Mucosa of rectum (tissue), 2 donors: ENCODE measurements at regions not wholly inside any gene's neighbourhood (a gene's known extent, or its start where the extent isn't known, plus 50 kb on each side); places are given as distances from the start of the nearest gene placed in this dataset.

ENCODE experiments used
- H3K27ac ChIP-seq, 2 donors: one replicate each; pipeline ENCODE4 v1.7.0; 2013; ENCODE audit warnings: inconsistent platforms in 2 of 2, low read depth in 2 of 2, low read length in 2 of 2
- H3K27me3 ChIP-seq, 2 donors: one replicate each; pipeline ENCODE4 v1.7.0; 2013; ENCODE audit warnings: low read length in 2 of 2; ENCODE audit not compliant: control insufficient read depth in 2 of 2, insufficient read depth in 2 of 2
- H3K36me3 ChIP-seq, 2 donors: one replicate each; pipeline ENCODE4 v1.7.0; 2013; ENCODE audit warnings: low read length in 2 of 2; ENCODE audit not compliant: control insufficient read depth in 2 of 2, insufficient read depth in 2 of 2
- H3K4me1 ChIP-seq, 2 donors: one replicate each; pipeline ENCODE4 v1.7.0; 2013; ENCODE audit warnings: low read length in 2 of 2, mild to moderate bottlenecking in 1 of 2; ENCODE audit not compliant: control insufficient read depth in 2 of 2, insufficient read depth in 2 of 2
- H3K4me3 ChIP-seq, 2 donors: one replicate each; pipeline ENCODE4 v1.7.0; 2013; ENCODE audit warnings: low read length in 2 of 2
- H3K9ac ChIP-seq, 2 donors: one replicate each; pipeline ENCODE4 v1.7.0; 2013; ENCODE audit warnings: low read length in 2 of 2, low read depth in 1 of 2, mild to moderate bottlenecking in 1 of 2
- H3K9me3 ChIP-seq, 2 donors: one replicate each; pipeline ENCODE4 v1.7.0; 2013; ENCODE audit warnings: low read length in 2 of 2; ENCODE audit not compliant: control insufficient read depth in 2 of 2
- donor health status: healthy.
- donor health status: Normal muscosa, but diverticular disease.

DNA sequence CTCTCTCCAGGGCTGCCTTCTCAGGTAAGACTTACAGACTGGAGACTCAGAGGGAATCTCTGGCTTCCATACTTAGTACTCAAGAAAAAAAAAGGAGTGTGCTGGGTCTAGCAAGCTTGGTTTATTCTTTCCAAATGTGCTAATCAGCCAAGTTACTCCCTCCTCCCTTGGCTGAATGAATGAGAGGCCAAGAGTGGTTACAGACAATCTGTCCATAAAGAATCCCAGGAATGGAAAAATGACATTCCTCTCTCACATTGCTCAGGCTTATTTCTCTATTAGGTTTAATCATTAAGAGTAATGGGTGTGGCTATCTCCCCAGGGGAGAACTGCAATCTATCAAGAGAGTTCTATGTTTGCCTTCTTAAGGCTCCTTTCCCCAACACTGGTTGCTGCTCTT is 547.3 kb upstream of the PLXNA2 start:
- H3K27ac ChIP-seq = no peak overlapping the region
- H3K4me3 ChIP-seq = no peak overlapping the region
- no peak overlapping the region for H3K9ac ChIP-seq
- no peaks in the 10 kb centered on the region for H3K36me3 ChIP-seq
- H3K27me3 ChIP-seq = no peaks in the 10 kb centered on the region
- H3K9me3 ChIP-seq = no peaks in the 10 kb centered on the region
- no peaks in the 10 kb centered on the region for H3K4me1 ChIP-seq

DNA sequence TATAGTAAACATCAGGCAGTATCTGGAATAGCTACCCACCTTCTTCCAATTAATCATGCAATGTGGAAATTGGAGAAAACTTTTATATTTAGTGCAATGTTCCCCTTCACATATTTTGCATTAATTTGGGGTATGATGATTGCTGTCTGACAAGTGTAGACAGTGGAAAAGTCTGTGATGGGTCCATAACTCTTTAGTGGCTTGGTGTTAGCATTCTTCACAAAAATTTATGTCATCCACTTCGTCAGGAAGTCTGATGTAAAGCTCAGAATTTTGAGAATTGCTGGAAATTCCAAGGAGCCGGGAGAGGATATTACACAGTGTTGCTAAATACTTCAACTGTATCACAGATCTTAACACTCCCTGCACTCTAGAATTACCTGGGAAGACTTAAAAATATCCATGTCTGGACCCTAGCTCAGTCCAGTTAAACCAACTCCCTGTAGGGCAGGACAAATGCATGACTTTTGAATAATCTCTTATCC is 549.7 kb upstream of the PLXNA2 start:
- Histone ChIP-seq H3K9me3 (no peaks in the 10 kb centered on the region), H3K27me3 (no peaks in the 10 kb centered on the region), H3K36me3 (no peaks in the 10 kb centered on the region), H3K4me1 (no peaks in the 10 kb centered on the region), H3K27ac (no peak overlapping the region), H3K9ac (no peak overlapping the region), H3K4me3 (no peak overlapping the region)

DNA sequence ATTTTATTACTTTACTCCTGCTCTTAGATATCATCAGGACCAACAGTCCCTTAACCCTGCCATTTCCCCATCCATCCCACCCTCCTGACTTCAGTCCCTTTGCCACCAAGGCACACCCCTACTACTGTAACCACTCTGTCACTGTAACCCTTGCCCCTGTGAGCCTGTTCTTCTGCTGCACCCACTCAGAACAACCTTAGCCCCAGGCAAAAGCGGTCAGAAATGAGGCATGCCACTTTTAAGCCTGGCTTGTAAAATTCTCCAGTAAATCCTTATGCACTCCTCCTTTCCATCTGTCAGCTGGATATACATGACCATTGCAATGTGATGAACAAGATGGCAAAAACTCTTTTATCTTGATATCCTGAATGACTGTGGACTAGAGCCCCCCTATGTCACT is 555.0 kb upstream of the PLXNA2 start:
- no peaks in the 10 kb centered on the region for H3K9me3 ChIP-seq
- no peaks in the 10 kb centered on the region for H3K27me3 ChIP-seq
- H3K4me1 ChIP-seq = no peaks in the 10 kb centered on the region
- no peaks in the 10 kb centered on the region for H3K36me3 ChIP-seq
- no peak overlapping the region for H3K27ac ChIP-seq
- no peak overlapping the region for H3K4me3 ChIP-seq
- no peak overlapping the region for H3K9ac ChIP-seq

DNA sequence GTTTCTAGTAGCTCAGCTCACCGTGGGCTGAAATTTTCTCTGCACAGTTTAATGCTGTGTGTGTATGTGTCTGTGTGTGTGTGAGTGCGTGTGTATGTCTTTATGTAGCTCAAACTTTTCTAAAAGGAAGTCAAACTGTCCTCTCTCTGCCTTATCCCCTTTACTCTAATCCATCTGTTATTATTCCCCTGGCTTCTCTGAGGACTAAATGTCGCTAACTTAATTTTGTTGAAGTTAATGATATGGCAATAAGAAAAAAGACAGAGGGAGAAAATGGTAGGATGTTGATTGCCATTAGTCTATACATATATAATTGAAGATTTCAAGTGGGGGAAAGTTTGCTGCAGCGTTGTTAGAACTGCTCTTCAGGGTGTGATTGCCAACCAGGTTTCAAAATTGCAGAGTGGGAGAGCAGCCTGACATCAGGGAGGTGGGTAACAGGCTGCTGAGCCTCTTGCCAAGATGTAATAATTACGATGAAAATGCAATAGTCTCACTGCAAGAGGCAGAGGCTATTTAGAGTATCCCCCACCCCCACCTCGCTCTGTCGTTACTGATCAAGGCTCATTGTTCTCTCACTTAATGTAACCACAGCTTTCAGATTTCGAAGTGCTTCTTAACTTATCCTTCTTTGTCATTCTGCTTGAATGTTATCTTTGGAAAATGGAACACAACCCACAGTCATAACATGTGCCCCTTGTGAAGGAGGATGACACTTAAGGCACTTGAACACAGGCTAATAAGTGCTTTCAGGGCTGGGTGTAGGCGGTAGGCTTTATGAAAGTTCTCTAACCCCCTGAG is 559.0 kb upstream of the PLXNA2 start:
- Histone ChIP-seq H3K4me1 (no peaks in the 10 kb centered on the region), H3K9ac (no peak overlapping the region), H3K36me3 (no peaks in the 10 kb centered on the region), H3K27ac (no peak overlapping the region), H3K27me3 (no peaks in the 10 kb centered on the region), H3K9me3 (no peaks in the 10 kb centered on the region), H3K4me3 (no peak overlapping the region)

DNA sequence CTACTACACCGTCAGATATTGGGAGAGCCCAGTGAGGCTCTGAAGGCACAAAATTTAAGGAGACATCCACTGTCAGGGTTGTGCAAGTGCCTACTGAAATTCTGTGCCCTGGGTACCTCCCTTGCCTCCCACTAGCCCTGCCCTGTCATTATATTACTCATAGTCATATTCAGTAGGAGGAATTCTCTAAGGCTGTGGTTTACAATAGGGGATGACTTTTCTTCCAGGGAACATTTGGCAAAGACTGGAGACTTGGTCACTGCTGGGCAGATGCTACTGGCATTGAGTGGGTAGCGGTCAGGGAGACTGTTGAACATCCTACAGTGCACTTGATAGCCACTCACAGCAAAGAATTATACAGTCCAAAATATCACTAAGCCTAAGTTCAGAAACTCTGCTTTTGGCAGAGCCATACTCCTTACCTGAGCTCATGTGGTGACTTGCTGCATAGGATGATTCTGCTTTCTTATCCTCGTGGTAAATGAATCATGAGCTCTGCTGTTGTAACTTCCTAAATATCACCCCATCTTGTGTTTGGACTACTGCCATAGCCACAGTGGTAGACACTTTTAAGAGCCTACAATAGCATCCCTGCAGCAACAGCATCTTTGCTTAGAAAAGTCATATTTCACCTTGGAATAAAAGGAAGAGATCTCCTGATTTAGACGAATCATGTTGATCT is 563.4 kb upstream of the PLXNA2 start:
- H3K36me3 ChIP-seq = no peaks in the 10 kb centered on the region
- H3K9me3 ChIP-seq = no peaks in the 10 kb centered on the region
- H3K27me3 ChIP-seq = no peaks in the 10 kb centered on the region
- no peak overlapping the region for H3K9ac ChIP-seq
- H3K4me3 ChIP-seq = no peak overlapping the region
- no peaks in the 10 kb centered on the region for H3K4me1 ChIP-seq
- H3K27ac ChIP-seq = no peak overlapping the region

DNA sequence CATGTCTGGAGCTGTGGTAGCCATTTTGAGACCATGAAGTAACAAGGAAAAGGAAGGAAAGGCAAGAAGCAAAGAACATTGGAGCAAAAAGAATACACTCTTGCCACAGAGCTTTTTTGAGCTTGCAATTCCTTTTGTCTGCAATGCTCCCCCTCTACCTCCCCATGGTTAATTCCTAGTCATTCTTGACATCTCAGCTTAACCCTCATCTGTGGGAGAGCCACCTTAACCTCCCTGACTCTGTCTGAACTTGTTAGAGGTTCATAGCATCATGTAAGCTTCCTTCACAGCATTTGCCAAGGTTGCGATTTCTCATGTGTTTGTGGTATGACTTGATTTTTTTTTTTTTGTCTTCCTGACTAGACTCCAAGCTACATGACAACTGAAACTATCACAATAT is 564.1 kb upstream of the PLXNA2 start:
- Histone ChIP-seq H3K36me3 (no peaks in the 10 kb centered on the region), H3K27me3 (no peaks in the 10 kb centered on the region), H3K4me3 (no peak overlapping the region), H3K27ac (no peak overlapping the region), H3K9ac (no peak overlapping the region), H3K4me1 (no peaks in the 10 kb centered on the region), H3K9me3 (no peaks in the 10 kb centered on the region)

DNA sequence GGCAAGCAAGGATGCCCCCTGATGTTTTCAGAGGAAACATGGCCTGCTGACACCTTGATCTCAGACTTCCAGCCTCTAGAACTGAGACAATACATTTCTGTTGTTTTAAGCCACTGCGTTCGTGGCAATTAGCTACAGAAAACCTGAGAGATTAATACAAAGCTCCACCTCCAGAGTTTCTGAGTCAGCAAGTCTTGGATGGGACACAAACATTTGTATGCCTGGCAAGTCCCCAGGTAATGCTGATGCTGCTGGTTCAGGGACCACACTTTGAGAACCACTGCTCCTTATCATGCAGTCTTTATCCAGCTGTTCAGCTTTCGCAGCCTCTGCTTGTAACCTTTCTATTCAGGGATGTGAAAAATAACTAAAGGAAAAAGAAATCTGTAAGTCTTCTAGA is 565.7 kb upstream of the PLXNA2 start:
- H3K27me3 ChIP-seq = no peaks in the 10 kb centered on the region
- H3K9me3 ChIP-seq = no peaks in the 10 kb centered on the region
- H3K4me1 ChIP-seq = no peaks in the 10 kb centered on the region
- H3K4me3 ChIP-seq = no peak overlapping the region
- no peak overlapping the region for H3K27ac ChIP-seq
- H3K9ac ChIP-seq = no peak overlapping the region
- no peaks in the 10 kb centered on the region for H3K36me3 ChIP-seq

DNA sequence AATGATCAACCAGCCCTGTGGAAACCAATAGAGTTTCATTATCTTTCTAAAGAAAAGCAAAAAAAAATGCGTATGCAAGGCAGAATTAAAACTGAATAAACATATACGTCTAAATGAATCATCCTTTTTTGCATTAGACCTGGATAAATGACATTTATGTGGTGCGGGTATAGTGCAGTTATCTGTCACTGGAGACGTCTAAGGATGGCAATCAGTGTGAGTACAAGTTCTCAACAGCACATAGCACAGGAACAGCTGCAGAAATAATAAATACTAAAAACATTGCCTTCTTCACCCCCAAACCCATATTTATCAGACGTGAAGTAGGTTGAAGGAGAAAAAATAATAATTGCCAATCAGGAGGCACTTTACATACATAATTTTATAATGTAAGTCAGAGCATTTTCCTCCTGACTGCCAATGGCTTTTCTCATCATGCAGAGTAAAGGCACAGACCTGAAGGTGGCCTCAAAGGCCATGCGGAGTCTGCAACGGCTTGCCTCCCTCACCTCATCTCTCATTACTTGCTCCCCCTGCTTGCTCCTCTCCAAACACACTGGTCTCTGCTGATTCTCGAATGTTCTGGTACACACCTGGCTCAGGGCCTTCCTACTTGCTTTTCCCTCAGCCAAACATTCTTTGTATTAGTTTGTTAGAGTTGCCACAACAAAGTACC is 574.7 kb upstream of the PLXNA2 start:
- no peaks in the 10 kb centered on the region for H3K9me3 ChIP-seq

DNA sequence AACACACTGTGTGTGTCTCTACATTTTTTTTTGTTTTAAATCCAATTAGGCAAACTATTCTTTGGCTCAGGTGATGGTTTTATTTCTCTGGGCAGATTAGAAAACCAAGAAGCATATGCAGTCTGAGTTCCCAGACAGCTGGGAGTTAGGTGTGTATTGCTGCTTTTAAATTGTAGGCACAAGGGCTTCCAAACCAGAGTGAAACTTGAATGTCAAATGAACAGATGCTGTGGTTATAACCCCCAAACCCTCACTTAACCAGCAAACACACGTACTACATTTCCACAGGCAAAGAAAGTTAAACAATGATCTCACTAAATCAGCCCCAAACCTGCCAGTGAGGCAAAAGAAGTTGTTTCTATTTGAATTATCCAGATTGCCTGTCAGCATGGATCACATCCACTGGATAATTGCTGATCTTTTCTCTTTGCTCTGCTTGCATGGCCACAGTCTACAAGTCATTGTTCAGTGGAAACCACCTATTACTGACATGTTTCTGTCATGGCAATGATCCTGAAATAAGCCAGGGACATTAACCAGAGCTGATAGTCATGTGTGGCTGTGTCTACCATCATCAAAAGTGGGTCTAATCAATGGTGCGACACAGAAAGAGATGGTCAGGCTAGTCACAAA is 576.5 kb upstream of the PLXNA2 start:
- Histone ChIP-seq H3K27me3 (no peaks in the 10 kb centered on the region), H3K9ac (no peak overlapping the region), H3K27ac (no peak overlapping the region), H3K36me3 (no peaks in the 10 kb centered on the region), H3K4me3 (no peak overlapping the region), H3K9me3 (no peaks in the 10 kb centered on the region), H3K4me1 (no peaks in the 10 kb centered on the region)

More for the DNA sequence above, 574.7 kb upstream of the PLXNA2 start:
- Histone ChIP-seq H3K4me1 (no peaks in the 10 kb centered on the region), H3K9ac (no peak overlapping the region), H3K27me3 (no peaks in the 10 kb centered on the region), H3K27ac (no peak overlapping the region), H3K36me3 (no peaks in the 10 kb centered on the region), H3K4me3 (no peak overlapping the region)

DNA sequence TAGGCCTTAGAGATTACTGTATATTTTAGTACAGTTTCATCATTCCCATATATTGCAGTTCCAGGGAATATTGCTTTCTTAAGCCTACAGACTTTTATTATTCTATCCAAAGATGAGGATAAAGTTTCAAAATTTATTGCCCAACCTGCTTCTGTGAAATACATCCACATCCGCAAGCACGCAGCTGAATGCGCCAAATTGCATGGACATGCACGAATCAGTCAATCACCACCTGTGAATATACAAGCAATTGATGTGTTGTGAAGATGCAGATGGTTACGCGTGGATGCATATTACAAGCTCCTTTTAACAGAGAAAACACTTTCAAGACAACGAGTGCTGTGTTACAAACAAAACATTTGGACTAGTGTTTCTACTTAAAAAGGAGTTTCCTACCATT is 577.8 kb upstream of the PLXNA2 start:
- Histone ChIP-seq H3K9me3 (no peaks in the 10 kb centered on the region), H3K36me3 (no peaks in the 10 kb centered on the region), H3K4me1 (no peaks in the 10 kb centered on the region), H3K27me3 (no peaks in the 10 kb centered on the region), H3K4me3 (no peak overlapping the region), H3K27ac (no peak overlapping the region), H3K9ac (no peak overlapping the region)
